BLaER1 treated with 17β-estradiol and CSF1 and Interleukin-3, amounts not matched to agents 10 nM and 100 nM (cell line): ENCODE measurements at regions not wholly inside any gene's neighbourhood (a gene's known extent, or its start where the extent isn't known, plus 50 kb on each side); places are given as distances from the start of the nearest gene placed in this dataset.

ENCODE experiments used
- H3K27ac ChIP-seq, 11 experiments: shearing (Covaris generic); formaldehyde crosslinking; 2 replicates each; pipeline ENCODE4 v1.8.1; 2022
- H3K27me3 ChIP-seq, 11 experiments: shearing (Covaris generic); formaldehyde crosslinking; 2 replicates each; pipeline ENCODE4 v1.8.1; 2022
- H3K36me3 ChIP-seq, 11 experiments: shearing (Covaris generic); formaldehyde crosslinking; 2 replicates each; pipeline ENCODE4 v1.8.1; 2022
- H3K4me1 ChIP-seq, 10 experiments: shearing (Covaris generic); formaldehyde crosslinking; 2 replicates each; pipeline ENCODE4 v1.8.1; 2022
- H3K4me2 ChIP-seq, 11 experiments: shearing (Covaris generic); formaldehyde crosslinking; 2 replicates each; pipeline ENCODE4 v1.8.1; 2022
- H3K4me3 ChIP-seq, 10 experiments: shearing (Covaris generic); formaldehyde crosslinking; 2 replicates each; pipeline ENCODE4 v1.8.1; 2022
- H3K9ac ChIP-seq, 11 experiments: shearing (Covaris generic); formaldehyde crosslinking; 2 replicates each; pipeline ENCODE4 v1.8.1; 2022
- H3K9me3 ChIP-seq, 11 experiments: shearing (Covaris generic); formaldehyde crosslinking; replicated peaks in 1 of 11; 2 replicates each; pipeline ENCODE4 v1.8.1; 2022
- H4K20me1 ChIP-seq, 11 experiments: shearing (Covaris generic); formaldehyde crosslinking; 2 replicates each; pipeline ENCODE4 v1.8.1; 2022
- Cebpa-rat ChIP-seq, 11 experiments: shearing (Covaris generic); IDR thresholded peaks; 2 replicates each; pipeline ENCODE4 v1.8.1; 2022

- Histone ChIP-seq H3K4me3 (no peak overlapping the region), H3K27me3 (no peaks in the 10 kb centered on the region), H3K4me1 (no peaks in the 10 kb centered on the region), H3K36me3 (no peaks in the 10 kb centered on the region), H3K27ac (no peak overlapping the region), H3K4me2 (no peak overlapping the region), H3K9me3 (no peaks in the 10 kb centered on the region), H4K20me1 (no peaks in the 10 kb centered on the region), H3K9ac (no peak overlapping the region)
- TF ChIP-seq Cebpa-rat (IDR thresholded peaks at IDR 0.05), result no peak
Observed at GRCh38 chr9:118313965-118314364, 609.8 kb downstream of the TLR4 start.

- no peaks in the 10 kb centered on the region for H3K27me3 ChIP-seq
- H4K20me1 ChIP-seq, result no peaks in the 10 kb centered on the region
- TF ChIP-seq Cebpa-rat (IDR thresholded peaks at IDR 0.05), result no peak
- H3K9ac ChIP-seq, result no peak overlapping the region
- no peak overlapping the region for H3K4me2 ChIP-seq
- no peaks in the 10 kb centered on the region for H3K9me3 ChIP-seq
- H3K4me1 ChIP-seq, result no peaks in the 10 kb centered on the region
- no peaks in the 10 kb centered on the region for H3K36me3 ChIP-seq
- no peak overlapping the region for H3K27ac ChIP-seq
- H3K4me3 ChIP-seq, result no peak overlapping the region
Observed at GRCh38 chr9:118316831-118317343, 612.7 kb downstream of the TLR4 start.

GRCh38 chr9:118318770-118319431 is 614.7 kb downstream of the TLR4 start:
- Histone ChIP-seq H3K27ac (no peak overlapping the region), H3K4me1 (no peaks in the 10 kb centered on the region), H3K9ac (no peak overlapping the region), H3K4me2 (no peak overlapping the region), H3K9me3 (no peaks in the 10 kb centered on the region), H4K20me1 (no peaks in the 10 kb centered on the region), H3K4me3 (no peak overlapping the region), H3K27me3 (no peaks in the 10 kb centered on the region), H3K36me3 (no peaks in the 10 kb centered on the region)
- no peak for TF ChIP-seq Cebpa-rat (IDR thresholded peaks at IDR 0.05)

GRCh38 chr9:118321788-118322187 is 617.6 kb downstream of the TLR4 start:
- Histone ChIP-seq H3K9ac (no peak overlapping the region), H3K27me3 (no peaks in the 10 kb centered on the region), H3K36me3 (no peaks in the 10 kb centered on the region), H3K9me3 (no peaks in the 10 kb centered on the region), H3K4me3 (no peak overlapping the region), H4K20me1 (no peaks in the 10 kb centered on the region), H3K27ac (no peak overlapping the region), H3K4me1 (peaks cover 0 to 10% (median 4%) of the 10 kb centered on the region in 10 experiments; a peak in 6 of 20 replicates), H3K4me2 (no peak overlapping the region)
- no peak for TF ChIP-seq Cebpa-rat (IDR thresholded peaks at IDR 0.05)

- peak overlapping the region in 6 of 11 experiments; percentile 13 to 36 (median 22); a peak in 6 of 22 replicates for H3K4me2 ChIP-seq
- H3K9me3 ChIP-seq, result no peaks in the 10 kb centered on the region
- no peaks in the 10 kb centered on the region for H3K27me3 ChIP-seq
- H4K20me1 ChIP-seq, result no peaks in the 10 kb centered on the region
- TF ChIP-seq Cebpa-rat (IDR thresholded peaks at IDR 0.05), result no peak
- no peak overlapping the region for H3K4me3 ChIP-seq
- no peak overlapping the region for H3K9ac ChIP-seq
- H3K27ac ChIP-seq, result no peak overlapping the region
- H3K4me1 ChIP-seq, result peaks cover 0 to 10% (median 4%) of the 10 kb centered on the region in 10 experiments; a peak in 6 of 20 replicates
- no peaks in the 10 kb centered on the region for H3K36me3 ChIP-seq
Observed at GRCh38 chr9:118324706-118325105, 620.5 kb downstream of the TLR4 start.

DNA sequence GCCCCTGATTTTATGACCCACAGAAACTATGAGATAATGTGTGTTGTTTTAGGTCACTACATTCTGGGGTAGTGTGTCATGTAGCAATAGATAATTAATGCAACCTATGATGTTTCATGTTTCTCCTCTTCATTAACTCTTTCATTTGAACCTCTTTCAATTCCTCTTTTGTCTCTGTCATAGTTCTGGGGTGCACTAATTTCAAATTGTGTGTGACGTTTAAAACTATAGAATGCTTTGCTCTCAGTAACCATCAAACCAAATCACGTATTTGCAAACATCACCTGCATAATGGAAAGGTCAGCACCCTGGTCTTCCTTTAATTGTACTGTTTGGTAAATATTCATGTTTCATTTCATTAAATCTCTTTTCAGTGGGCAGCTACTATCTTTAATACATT is 621.6 kb downstream of the TLR4 start:
- Histone ChIP-seq H3K27me3 (no peaks in the 10 kb centered on the region), H3K4me1 (peaks cover 0 to 10% (median 4%) of the 10 kb centered on the region in 10 experiments; a peak in 6 of 20 replicates)
- TF ChIP-seq Cebpa-rat (IDR thresholded peaks at IDR 0.05), result no peak

GRCh38 chr9:118326326-118326725 is 622.1 kb downstream of the TLR4 start:
- no peaks in the 10 kb centered on the region for H3K36me3 ChIP-seq
- H4K20me1 ChIP-seq, result no peaks in the 10 kb centered on the region
- no peak overlapping the region for H3K4me2 ChIP-seq
- H3K27ac ChIP-seq, result no peak overlapping the region
- no peak overlapping the region for H3K9ac ChIP-seq
- no peak overlapping the region for H3K4me3 ChIP-seq
- H3K4me1 ChIP-seq, result peaks cover 0 to 10% (median 4%) of the 10 kb centered on the region in 10 experiments; a peak in 6 of 20 replicates
- H3K9me3 ChIP-seq, result no peaks in the 10 kb centered on the region
- H3K27me3 ChIP-seq, result no peaks in the 10 kb centered on the region
- no peak for TF ChIP-seq Cebpa-rat (IDR thresholded peaks at IDR 0.05)

More for the DNA sequence above, 621.6 kb downstream of the TLR4 start:
- Histone ChIP-seq H3K9me3 (no peaks in the 10 kb centered on the region), H4K20me1 (no peaks in the 10 kb centered on the region), H3K9ac (no peak overlapping the region), H3K4me3 (no peak overlapping the region), H3K4me2 (no peak overlapping the region), H3K27ac (no peak overlapping the region), H3K36me3 (no peaks in the 10 kb centered on the region)

- H3K9ac ChIP-seq, result no peak overlapping the region
- no peaks in the 10 kb centered on the region for H3K27me3 ChIP-seq
- TF ChIP-seq Cebpa-rat (IDR thresholded peaks at IDR 0.05), result no peak
- no peak overlapping the region for H3K4me3 ChIP-seq
- H4K20me1 ChIP-seq, result no peaks in the 10 kb centered on the region
- no peaks in the 10 kb centered on the region for H3K9me3 ChIP-seq
- H3K36me3 ChIP-seq, result no peaks in the 10 kb centered on the region
- no peak overlapping the region for H3K27ac ChIP-seq
- H3K4me2 ChIP-seq, result no peak overlapping the region
- H3K4me1 ChIP-seq, result peaks cover 0 to 1% (median 0%) of the 10 kb centered on the region in 10 experiments; a peak in 3 of 20 replicates
Observed at GRCh38 chr9:118330191-118330986, 626.2 kb downstream of the TLR4 start.

DNA sequence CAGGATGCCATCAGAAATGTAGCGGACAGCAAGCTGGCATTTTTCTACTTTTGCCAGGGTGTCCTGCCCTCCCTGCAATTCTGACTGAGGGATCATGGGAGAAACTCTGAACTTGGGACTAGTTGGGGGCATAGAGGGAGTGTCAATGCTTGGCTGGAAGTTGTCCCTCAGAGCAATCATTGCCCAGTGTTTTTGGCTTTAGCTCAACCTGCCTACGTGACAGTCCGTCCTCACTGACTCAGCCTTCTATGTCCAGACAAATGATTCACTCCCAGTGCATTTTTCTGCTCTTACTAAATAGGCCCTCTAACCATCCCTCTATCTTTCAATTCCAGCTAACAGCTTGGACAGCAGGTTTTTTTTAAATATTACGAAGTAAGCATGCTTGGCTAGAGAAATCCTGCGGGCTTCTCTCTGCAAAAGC is 627.4 kb downstream of the TLR4 start:
- no peaks in the 10 kb centered on the region for H3K4me1 ChIP-seq
- no peaks in the 10 kb centered on the region for H3K36me3 ChIP-seq
- H3K27me3 ChIP-seq, result no peaks in the 10 kb centered on the region
- H3K27ac ChIP-seq, result no peak overlapping the region
- H3K9ac ChIP-seq, result no peak overlapping the region
- no peak overlapping the region for H3K4me3 ChIP-seq
- no peaks in the 10 kb centered on the region for H3K9me3 ChIP-seq
- TF ChIP-seq Cebpa-rat (IDR thresholded peaks at IDR 0.05), result no peak
- no peaks in the 10 kb centered on the region for H4K20me1 ChIP-seq
- no peak overlapping the region for H3K4me2 ChIP-seq
